ENCODE measurements at regions not wholly inside any gene's neighbourhood (a gene's known extent, or its start where the extent isn't known, plus 50 kb on each side); places are given as distances from the start of the nearest gene placed in this dataset.
"Not testable (repeated sequence)": the region's sequence is repeated elsewhere in the genome, so short reads cannot be mapped to it uniquely, and the experiment has no call there.

DNA sequence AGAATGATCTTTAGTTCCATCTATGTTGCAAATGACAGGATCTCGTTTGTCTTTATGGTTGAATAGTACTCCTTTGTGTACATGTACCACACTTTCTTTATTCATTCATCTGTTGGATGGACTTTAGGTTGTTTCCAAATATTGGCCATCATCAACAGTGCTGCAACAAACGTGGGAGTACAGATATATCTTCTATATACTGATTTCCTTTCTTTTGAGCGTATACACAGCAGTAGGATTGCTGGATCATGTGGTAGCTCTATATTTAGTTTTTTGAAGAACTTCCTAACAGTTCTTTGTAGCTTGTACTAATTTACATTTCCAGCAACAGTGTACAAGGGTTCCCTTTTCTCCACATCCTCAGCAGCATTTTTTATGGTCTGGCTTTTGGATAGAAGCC, 407.5 kb upstream of the ANO5 start:
- ChIA-PET POLR2A (no interaction called here), CTCF (no interaction called here)
- no CpG with 5 or more reads among the region's 3 CpGs for WGBS (ENCODE audit: insufficient coverage)
- Histone ChIP-seq H3K4me3 (ENCODE audit: control insufficient read depth in 1 of 7, extremely low read depth in 1 of 7, insufficient read depth in 4 of 7, low read depth in 2 of 7, low read length in 6 of 7) (no peak overlapping the region), H3K9me3 (ENCODE audit: control extremely low read depth in 1 of 5, control insufficient read depth in 4 of 5, insufficient read depth in 2 of 5, low read depth in 1 of 5, low read length in 4 of 5) (no peaks in the 10 kb centered on the region), H3K27ac (ENCODE audit: insufficient read depth in 1 of 2, low read depth in 1 of 2, low read length in 2 of 2, poor library complexity in 1 of 2, severe bottlenecking in 2 of 2) (no peak overlapping the region), H3K4me1 (ENCODE audit: control extremely low read depth in 1 of 4, control insufficient read depth in 4 of 4, insufficient read depth in 4 of 4, low read length in 3 of 4) (no peaks in the 10 kb centered on the region), H3K36me3 (ENCODE audit: control insufficient read depth in 4 of 4, insufficient read depth in 4 of 4, low read length in 3 of 4) (no peaks in the 10 kb centered on the region), H3K27me3 (replicated peaks in 2 of 5; ENCODE audit: control insufficient read depth in 4 of 5, insufficient read depth in 5 of 5, low read length in 4 of 5) (no peaks in the 10 kb centered on the region)
- no peak for DNase-seq

- Histone ChIP-seq H3K27me3 (replicated peaks in 2 of 5; ENCODE audit: control insufficient read depth in 4 of 5, insufficient read depth in 5 of 5, low read length in 4 of 5) (no peaks in the 10 kb centered on the region), H3K9me3 (ENCODE audit: control extremely low read depth in 1 of 5, control insufficient read depth in 4 of 5, insufficient read depth in 2 of 5, low read depth in 1 of 5, low read length in 4 of 5) (no peaks in the 10 kb centered on the region), H3K4me3 (ENCODE audit: control insufficient read depth in 1 of 7, extremely low read depth in 1 of 7, insufficient read depth in 4 of 7, low read depth in 2 of 7, low read length in 6 of 7) (no peak overlapping the region), H3K36me3 (ENCODE audit: control insufficient read depth in 4 of 4, insufficient read depth in 4 of 4, low read length in 3 of 4) (no peaks in the 10 kb centered on the region), H3K27ac (ENCODE audit: insufficient read depth in 1 of 2, low read depth in 1 of 2, low read length in 2 of 2, poor library complexity in 1 of 2, severe bottlenecking in 2 of 2) (no peak overlapping the region), H3K4me1 (ENCODE audit: control extremely low read depth in 1 of 4, control insufficient read depth in 4 of 4, insufficient read depth in 4 of 4, low read length in 3 of 4) (no peaks in the 10 kb centered on the region)
- 100% methylated on average over 2 of the region's 2 CpGs for WGBS (ENCODE audit: insufficient coverage)
- POLR2A ChIA-PET, result no interaction called here
- DNase-seq, result no peak
- CTCF ChIA-PET, result no interaction called here
These were observed 398.6 kb upstream of the ANO5 start for GRCh38 chr11:21794306-21794705.

- CTCF ChIA-PET, result no interaction called here
- no peaks in the 10 kb centered on the region for H3K36me3 ChIP-seq (ENCODE audit: control insufficient read depth in 4 of 4, insufficient read depth in 4 of 4, low read length in 3 of 4)
- H3K9me3 ChIP-seq (ENCODE audit: control extremely low read depth in 1 of 5, control insufficient read depth in 4 of 5, insufficient read depth in 2 of 5, low read depth in 1 of 5, low read length in 4 of 5), result no peaks in the 10 kb centered on the region
- H3K4me3 ChIP-seq (ENCODE audit: control insufficient read depth in 1 of 7, extremely low read depth in 1 of 7, insufficient read depth in 4 of 7, low read depth in 2 of 7, low read length in 6 of 7), result no peak overlapping the region
- 88% methylated on average over 1 of the region's 2 CpGs for WGBS (ENCODE audit: insufficient coverage)
- no peak for DNase-seq
- POLR2A ChIA-PET, result no interaction called here
- H3K4me1 ChIP-seq (ENCODE audit: control extremely low read depth in 1 of 4, control insufficient read depth in 4 of 4, insufficient read depth in 4 of 4, low read length in 3 of 4), result no peaks in the 10 kb centered on the region
- no peak overlapping the region for H3K27ac ChIP-seq (ENCODE audit: insufficient read depth in 1 of 2, low read depth in 1 of 2, low read length in 2 of 2, poor library complexity in 1 of 2, severe bottlenecking in 2 of 2)
- H3K27me3 ChIP-seq (replicated peaks in 2 of 5; ENCODE audit: control insufficient read depth in 4 of 5, insufficient read depth in 5 of 5, low read length in 4 of 5), result no peaks in the 10 kb centered on the region
These were observed 394.7 kb upstream of the ANO5 start for GRCh38 chr11:21798216-21798615.

DNA sequence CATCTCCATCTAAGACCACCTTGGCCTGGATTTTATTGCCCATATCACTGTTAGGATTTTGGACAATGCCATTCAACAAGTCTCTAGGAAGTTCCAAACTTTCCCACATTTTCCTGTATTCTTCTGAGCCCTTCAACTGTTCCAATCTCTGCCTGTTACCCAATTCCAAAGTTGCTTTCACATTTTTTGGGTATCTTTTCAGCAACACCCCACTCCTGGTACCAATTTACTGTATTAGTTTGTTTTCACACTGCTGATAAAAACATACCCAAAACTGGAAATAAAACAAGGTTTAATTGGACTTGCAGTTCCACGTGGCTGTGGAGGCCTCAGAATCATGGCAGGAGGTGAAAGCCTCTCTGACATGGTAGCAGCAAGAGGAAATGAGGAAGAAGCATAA, 388.4 kb upstream of the ANO5 start:
- H3K27ac ChIP-seq (ENCODE audit: insufficient read depth in 1 of 2, low read depth in 1 of 2, low read length in 2 of 2, poor library complexity in 1 of 2, severe bottlenecking in 2 of 2); H3K4me3 ChIP-seq (ENCODE audit: control insufficient read depth in 1 of 7, extremely low read depth in 1 of 7, insufficient read depth in 4 of 7, low read depth in 2 of 7, low read length in 6 of 7); H3K4me1 ChIP-seq (ENCODE audit: control extremely low read depth in 1 of 4, control insufficient read depth in 4 of 4, insufficient read depth in 4 of 4, low read length in 3 of 4); DNase-seq; CTCF ChIA-PET; H3K27me3 ChIP-seq (replicated peaks in 2 of 5; ENCODE audit: control insufficient read depth in 4 of 5, insufficient read depth in 5 of 5, low read length in 4 of 5); POLR2A ChIA-PET; H3K36me3 ChIP-seq (ENCODE audit: control insufficient read depth in 4 of 4, insufficient read depth in 4 of 4, low read length in 3 of 4): not testable (repeated sequence)
- peaks cover 0 to 11% (median 5%) of the 10 kb centered on the region in 5 experiments for H3K9me3 ChIP-seq (ENCODE audit: control extremely low read depth in 1 of 5, control insufficient read depth in 4 of 5, insufficient read depth in 2 of 5, low read depth in 1 of 5, low read length in 4 of 5)
- WGBS (ENCODE audit: insufficient coverage), result 86% methylated on average over 1 of the region's 1 CpG

DNA sequence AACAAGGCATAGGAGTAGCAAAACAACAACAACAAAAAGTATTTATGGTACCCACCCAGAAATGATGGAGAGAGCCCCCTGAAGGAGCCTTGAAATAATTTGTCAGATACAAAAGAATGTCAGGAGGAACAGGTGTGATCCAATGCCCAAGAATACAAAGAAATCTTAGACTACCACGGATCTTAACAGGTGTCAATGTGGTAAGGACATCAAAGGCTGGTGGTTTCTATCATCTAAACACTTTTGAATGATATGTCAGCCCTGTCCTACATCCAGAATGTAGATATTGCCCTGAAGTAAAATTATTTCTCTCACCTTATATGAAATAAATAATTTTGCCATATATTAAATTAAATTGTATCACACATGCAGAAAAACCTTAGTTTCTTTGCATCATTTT, 386.4 kb upstream of the ANO5 start:
- WGBS (ENCODE audit: insufficient coverage), result no CpG with 5 or more reads among the region's 1 CpG

DNA sequence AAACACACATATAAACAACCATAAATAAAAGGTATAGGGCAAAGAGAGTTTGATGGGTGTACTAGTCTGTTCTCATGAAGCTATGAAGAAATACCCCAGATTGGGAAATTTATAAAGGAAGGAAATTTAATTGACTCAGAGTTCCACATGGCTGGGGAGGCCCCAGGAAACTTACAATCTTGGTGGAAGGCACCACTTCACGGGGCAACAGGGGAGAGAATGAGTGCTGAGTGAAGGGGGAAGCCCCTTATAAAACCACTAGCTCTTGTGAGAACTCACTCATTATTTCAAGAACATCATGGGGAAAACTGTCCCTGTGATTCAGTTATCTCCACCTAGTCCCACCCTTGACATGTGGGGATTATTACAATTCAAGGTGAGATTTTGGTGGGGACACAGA, 385.9 kb upstream of the ANO5 start:
- H3K27me3 ChIP-seq (replicated peaks in 2 of 5; ENCODE audit: control insufficient read depth in 4 of 5, insufficient read depth in 5 of 5, low read length in 4 of 5), result no peaks in the 10 kb centered on the region
- no peak overlapping the region for H3K27ac ChIP-seq (ENCODE audit: insufficient read depth in 1 of 2, low read depth in 1 of 2, low read length in 2 of 2, poor library complexity in 1 of 2, severe bottlenecking in 2 of 2)
- H3K4me1 ChIP-seq (ENCODE audit: control extremely low read depth in 1 of 4, control insufficient read depth in 4 of 4, insufficient read depth in 4 of 4, low read length in 3 of 4), result peaks cover 0 to 8% (median 0%) of the 10 kb centered on the region in 4 experiments
- ChIA-PET POLR2A (no interaction called here), CTCF (no interaction called here)
- no peak for DNase-seq
- H3K4me3 ChIP-seq (ENCODE audit: control insufficient read depth in 1 of 7, extremely low read depth in 1 of 7, insufficient read depth in 4 of 7, low read depth in 2 of 7, low read length in 6 of 7), result no peak overlapping the region
- H3K9me3 ChIP-seq (ENCODE audit: control extremely low read depth in 1 of 5, control insufficient read depth in 4 of 5, insufficient read depth in 2 of 5, low read depth in 1 of 5, low read length in 4 of 5), result peaks cover 0 to 11% (median 5%) of the 10 kb centered on the region in 5 experiments
- H3K36me3 ChIP-seq (ENCODE audit: control insufficient read depth in 4 of 4, insufficient read depth in 4 of 4, low read length in 3 of 4), result no peaks in the 10 kb centered on the region
- WGBS (ENCODE audit: insufficient coverage), result 22% methylated on average over 1 of the region's 1 CpG

More for the DNA sequence above, 386.4 kb upstream of the ANO5 start:
- H3K36me3 ChIP-seq (ENCODE audit: control insufficient read depth in 4 of 4, insufficient read depth in 4 of 4, low read length in 3 of 4), result no peaks in the 10 kb centered on the region
- no peak overlapping the region for H3K27ac ChIP-seq (ENCODE audit: insufficient read depth in 1 of 2, low read depth in 1 of 2, low read length in 2 of 2, poor library complexity in 1 of 2, severe bottlenecking in 2 of 2)
- ChIA-PET POLR2A (no interaction called here), CTCF (no interaction called here)
- DNase-seq, result no peak
- H3K9me3 ChIP-seq (ENCODE audit: control extremely low read depth in 1 of 5, control insufficient read depth in 4 of 5, insufficient read depth in 2 of 5, low read depth in 1 of 5, low read length in 4 of 5), result peaks cover 0 to 11% (median 5%) of the 10 kb centered on the region in 5 experiments
- H3K4me3 ChIP-seq (ENCODE audit: control insufficient read depth in 1 of 7, extremely low read depth in 1 of 7, insufficient read depth in 4 of 7, low read depth in 2 of 7, low read length in 6 of 7), result no peak overlapping the region
- H3K27me3 ChIP-seq (replicated peaks in 2 of 5; ENCODE audit: control insufficient read depth in 4 of 5, insufficient read depth in 5 of 5, low read length in 4 of 5), result no peaks in the 10 kb centered on the region
- H3K4me1 ChIP-seq (ENCODE audit: control extremely low read depth in 1 of 4, control insufficient read depth in 4 of 4, insufficient read depth in 4 of 4, low read length in 3 of 4), result peaks cover 0 to 8% (median 0%) of the 10 kb centered on the region in 4 experiments

DNA sequence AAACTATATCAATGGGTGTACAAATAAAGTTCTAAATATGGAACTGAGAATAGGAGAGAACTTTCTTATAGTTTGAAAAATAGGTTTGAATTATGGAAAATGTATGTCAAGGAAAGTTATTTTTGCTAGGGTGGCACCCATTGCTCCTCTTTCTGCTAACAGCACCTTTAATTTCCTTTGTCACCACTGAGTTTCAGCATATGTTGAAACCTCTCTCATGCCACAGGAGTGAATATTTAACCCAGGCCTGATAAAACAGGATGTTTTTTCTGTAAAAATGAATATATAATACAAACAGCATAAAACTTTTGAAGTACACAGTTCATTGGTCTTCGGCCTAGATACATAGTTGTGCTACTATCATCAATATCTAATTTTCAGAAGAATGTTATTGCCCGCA, 385.5 kb upstream of the ANO5 start:
- ChIA-PET CTCF (no interaction called here), POLR2A (no interaction called here)
- H3K4me1 ChIP-seq (ENCODE audit: control extremely low read depth in 1 of 4, control insufficient read depth in 4 of 4, insufficient read depth in 4 of 4, low read length in 3 of 4), result peaks cover 0 to 8% (median 0%) of the 10 kb centered on the region in 4 experiments
- DNase-seq, result no peak
- no peaks in the 10 kb centered on the region for H3K27me3 ChIP-seq (replicated peaks in 2 of 5; ENCODE audit: control insufficient read depth in 4 of 5, insufficient read depth in 5 of 5, low read length in 4 of 5)
- H3K4me3 ChIP-seq (ENCODE audit: control insufficient read depth in 1 of 7, extremely low read depth in 1 of 7, insufficient read depth in 4 of 7, low read depth in 2 of 7, low read length in 6 of 7), result no peak overlapping the region
- WGBS (ENCODE audit: insufficient coverage), result 63% methylated on average over 1 of the region's 2 CpGs
- peaks cover 0 to 11% (median 5%) of the 10 kb centered on the region in 5 experiments for H3K9me3 ChIP-seq (ENCODE audit: control extremely low read depth in 1 of 5, control insufficient read depth in 4 of 5, insufficient read depth in 2 of 5, low read depth in 1 of 5, low read length in 4 of 5)
- H3K27ac ChIP-seq (ENCODE audit: insufficient read depth in 1 of 2, low read depth in 1 of 2, low read length in 2 of 2, poor library complexity in 1 of 2, severe bottlenecking in 2 of 2), result no peak overlapping the region
- H3K36me3 ChIP-seq (ENCODE audit: control insufficient read depth in 4 of 4, insufficient read depth in 4 of 4, low read length in 3 of 4), result no peaks in the 10 kb centered on the region

Data from common myeloid progenitor, CD34-positive (primary cell).